Skeletal muscle tissue (tissue), 3 donors: ENCODE measurements at regions not wholly inside any gene's neighbourhood (a gene's known extent, or its start where the extent isn't known, plus 50 kb on each side); places are given as distances from the start of the nearest gene placed in this dataset.

Source experiments
- H3K27ac ChIP-seq: one replicate; pipeline ENCODE4 v1.7.0; 2013; ENCODE audit warnings: mild to moderate bottlenecking, low read depth, low read length, inconsistent platforms
- H3K27me3 ChIP-seq, 3 donors: one replicate each; pipeline ENCODE4 v1.7.0; 2013; ENCODE audit warnings: low read length in 3 of 3; ENCODE audit not compliant: control insufficient read depth in 3 of 3, insufficient read depth in 3 of 3
- H3K36me3 ChIP-seq, 3 donors: one replicate each; pipeline ENCODE4 v1.7.0; 2013; ENCODE audit warnings: low read length in 3 of 3; ENCODE audit not compliant: control insufficient read depth in 3 of 3, insufficient read depth in 3 of 3
- H3K4me1 ChIP-seq, 3 donors: one replicate each; pipeline ENCODE4 v1.7.0; 2013; ENCODE audit warnings: low read length in 3 of 3, mild to moderate bottlenecking in 3 of 3; ENCODE audit not compliant: control insufficient read depth in 3 of 3, insufficient read depth in 3 of 3
- H3K4me3 ChIP-seq, 3 donors: one replicate each; pipeline ENCODE4 v1.7.0; 2013; ENCODE audit warnings: low read length in 3 of 3
- H3K9ac ChIP-seq, 3 donors: one replicate each; pipeline ENCODE4 v1.7.0; 2013; ENCODE audit warnings: low read length in 3 of 3, mild to moderate bottlenecking in 3 of 3, moderate library complexity in 2 of 3, low read depth in 1 of 3
- H3K9me3 ChIP-seq, 3 donors: one replicate each; pipeline ENCODE4 v1.7.0; 2013; ENCODE audit warnings: low read length in 3 of 3; ENCODE audit not compliant: control insufficient read depth in 3 of 3
- donor health status: Osteomylitis.

DNA sequence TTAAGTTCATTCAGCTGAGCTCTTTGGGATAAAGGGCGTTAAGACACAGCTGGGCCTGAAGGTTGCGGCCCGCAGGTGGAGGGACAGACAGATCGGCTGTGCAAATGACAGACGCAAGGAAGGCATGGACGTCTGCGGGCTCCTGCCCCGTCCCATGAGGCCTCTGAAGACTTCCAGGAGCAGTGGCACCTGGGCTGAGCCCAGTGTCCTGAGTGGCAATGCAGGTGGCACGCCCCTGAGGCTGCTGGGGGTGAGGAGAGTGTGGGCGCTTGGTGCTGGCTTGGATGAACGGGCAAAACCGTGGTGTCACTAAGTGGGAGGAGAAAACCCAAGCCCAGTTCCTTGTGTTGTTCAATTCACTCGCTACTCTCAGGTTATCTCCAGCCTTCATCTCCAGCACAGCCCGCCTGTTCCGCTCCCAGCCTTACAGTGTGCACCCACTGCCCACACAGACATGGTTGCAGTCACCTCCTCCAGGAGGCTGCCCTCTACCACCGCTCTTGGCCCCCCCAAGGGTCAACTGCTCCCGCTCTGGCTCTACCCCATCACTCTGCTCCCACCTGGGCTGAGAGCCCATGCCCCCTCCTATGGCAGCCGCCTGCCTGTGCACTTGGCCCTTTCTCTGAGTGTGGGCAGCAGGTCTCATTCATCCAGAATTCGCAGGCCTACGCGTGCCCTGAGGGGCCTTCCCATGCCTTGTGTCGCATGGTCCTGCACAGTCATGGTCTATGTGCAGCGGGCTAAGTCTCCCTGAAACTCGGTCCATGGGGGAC lies 50.3 kb downstream of the PTGR3 start:
- H3K9me3 ChIP-seq: peaks cover 0 to 14% (median 0%) of the 10 kb centered on the region in 3 donors
- H3K9ac ChIP-seq: no peak overlapping the region
- no peak overlapping the region for H3K27ac ChIP-seq
- H3K4me3 ChIP-seq: no peak overlapping the region
- peaks cover 0 to 3% (median 0%) of the 10 kb centered on the region in 3 donors for H3K27me3 ChIP-seq
- peaks cover 15 to 18% (median 17%) of the 10 kb centered on the region in 3 donors for H3K4me1 ChIP-seq
- no peaks in the 10 kb centered on the region for H3K36me3 ChIP-seq

- peaks cover 0 to 3% (median 0%) of the 10 kb centered on the region in 3 donors for H3K27me3 ChIP-seq
- no peaks in the 10 kb centered on the region for H3K36me3 ChIP-seq
- H3K9ac ChIP-seq: no peak overlapping the region
- no peak overlapping the region for H3K27ac ChIP-seq
- H3K4me1 ChIP-seq: peaks cover 15 to 18% (median 17%) of the 10 kb centered on the region in 3 donors
- H3K9me3 ChIP-seq: peaks cover 0 to 14% (median 0%) of the 10 kb centered on the region in 3 donors
- no peak overlapping the region for H3K4me3 ChIP-seq
These were observed 51.1 kb downstream of the PTGR3 start for GRCh38 chr18:75157851-75158250.

DNA sequence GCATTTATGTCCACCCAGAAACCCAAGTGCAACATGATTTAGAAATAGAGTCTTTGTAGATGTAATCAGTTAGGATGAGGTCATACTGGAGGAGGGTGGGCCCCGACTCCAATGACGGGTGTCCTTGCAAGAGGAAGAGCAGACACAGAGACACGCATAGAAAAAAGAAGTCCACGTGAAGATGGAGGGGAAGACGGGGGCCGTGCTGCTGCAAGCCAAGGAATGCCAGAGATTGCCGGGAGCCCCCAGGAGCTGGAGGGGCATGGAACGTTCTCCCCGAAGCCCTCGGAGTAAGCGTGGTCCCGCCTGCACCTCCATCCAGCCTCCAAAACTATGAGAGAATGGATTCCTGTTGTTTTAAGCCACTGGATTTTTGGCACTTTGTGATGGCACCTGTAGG lies 51.6 kb downstream of the PTGR3 start:
- Histone ChIP-seq H3K9me3 (peaks cover 0 to 14% (median 0%) of the 10 kb centered on the region in 3 donors), H3K4me3 (no peak overlapping the region), H3K4me1 (peaks cover 13 to 17% (median 15%) of the 10 kb centered on the region in 3 donors), H3K36me3 (no peaks in the 10 kb centered on the region), H3K27me3 (peaks cover 0 to 3% (median 0%) of the 10 kb centered on the region in 3 donors), H3K9ac (no peak overlapping the region), H3K27ac (no peak overlapping the region)

DNA sequence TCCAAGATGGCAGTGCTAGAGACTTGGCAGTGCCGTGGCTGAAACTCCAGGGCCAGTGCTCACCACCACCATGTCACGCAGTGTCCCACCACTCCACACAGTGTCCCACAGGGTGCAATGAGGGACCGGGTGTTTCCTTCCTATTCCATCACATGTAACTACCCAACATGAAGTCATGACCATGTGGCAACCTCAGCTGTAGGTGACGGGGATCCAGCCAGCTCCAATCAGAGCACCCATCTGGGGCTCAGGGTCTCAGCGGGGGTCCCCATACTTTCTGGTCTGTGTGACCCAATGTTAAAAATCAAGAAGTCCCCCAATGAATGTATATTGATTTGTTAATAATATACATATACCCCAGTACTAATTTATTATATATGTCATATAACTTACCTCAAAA lies 52.1 kb downstream of the PTGR3 start:
- Histone ChIP-seq H3K27me3 (peaks cover 0 to 3% (median 0%) of the 10 kb centered on the region in 3 donors), H3K9me3 (peaks cover 0 to 14% (median 0%) of the 10 kb centered on the region in 3 donors), H3K9ac (no peak overlapping the region), H3K36me3 (no peaks in the 10 kb centered on the region), H3K4me1 (peaks cover 7 to 12% (median 9%) of the 10 kb centered on the region in 3 donors), H3K27ac (no peak overlapping the region), H3K4me3 (no peak overlapping the region)

DNA sequence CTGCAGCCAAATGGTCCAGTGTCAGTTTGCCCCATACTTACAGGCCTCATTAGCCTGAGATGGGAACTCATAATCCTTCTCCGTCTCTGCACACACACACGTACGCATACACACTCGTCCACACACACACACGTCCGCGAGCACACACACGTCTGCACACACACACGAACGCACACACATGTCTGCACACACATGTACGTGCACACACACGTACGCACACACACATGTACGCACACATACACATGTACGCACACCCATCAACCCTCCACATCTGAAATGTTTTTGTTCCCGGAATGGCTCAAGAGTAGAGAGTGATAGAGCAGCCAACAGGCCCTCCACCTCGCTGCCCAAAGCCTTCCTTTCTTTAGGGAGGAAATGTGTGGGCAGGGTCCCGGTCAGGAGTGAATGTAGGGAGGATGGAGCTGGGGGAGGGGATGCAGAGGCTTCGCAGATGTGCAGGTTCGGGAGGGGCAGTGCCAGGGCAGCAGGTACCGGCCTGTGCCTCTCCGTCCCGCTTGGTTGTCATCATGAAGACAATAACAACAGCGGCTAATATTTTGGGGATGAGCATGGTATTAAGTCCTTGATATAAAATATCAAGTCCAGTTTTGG lies 52.7 kb downstream of the PTGR3 start:
- Histone ChIP-seq H3K27me3 (peaks cover 0 to 3% (median 0%) of the 10 kb centered on the region in 3 donors), H3K4me1 (peaks cover 2 to 7% (median 6%) of the 10 kb centered on the region in 3 donors), H3K27ac (no peak overlapping the region), H3K9ac (no peak overlapping the region), H3K9me3 (peaks cover 0 to 14% (median 0%) of the 10 kb centered on the region in 3 donors), H3K36me3 (no peaks in the 10 kb centered on the region), H3K4me3 (no peak overlapping the region)

GRCh38 chr18:75154997-75155396 lies 53.9 kb downstream of the PTGR3 start:
- Histone ChIP-seq H3K9ac (no peak overlapping the region), H3K9me3 (peaks cover 0 to 14% (median 0%) of the 10 kb centered on the region in 3 donors), H3K36me3 (no peaks in the 10 kb centered on the region), H3K4me3 (no peak overlapping the region), H3K27ac (no peak overlapping the region), H3K27me3 (no peaks in the 10 kb centered on the region), H3K4me1 (no peaks in the 10 kb centered on the region)

GRCh38 chr18:75154259-75154658 lies 54.7 kb downstream of the PTGR3 start:
- H3K36me3 ChIP-seq: no peaks in the 10 kb centered on the region
- H3K27me3 ChIP-seq: no peaks in the 10 kb centered on the region
- H3K4me1 ChIP-seq: no peaks in the 10 kb centered on the region
- H3K4me3 ChIP-seq: no peak overlapping the region
- H3K27ac ChIP-seq: no peak overlapping the region
- peaks cover 0 to 14% (median 0%) of the 10 kb centered on the region in 3 donors for H3K9me3 ChIP-seq
- no peak overlapping the region for H3K9ac ChIP-seq

DNA sequence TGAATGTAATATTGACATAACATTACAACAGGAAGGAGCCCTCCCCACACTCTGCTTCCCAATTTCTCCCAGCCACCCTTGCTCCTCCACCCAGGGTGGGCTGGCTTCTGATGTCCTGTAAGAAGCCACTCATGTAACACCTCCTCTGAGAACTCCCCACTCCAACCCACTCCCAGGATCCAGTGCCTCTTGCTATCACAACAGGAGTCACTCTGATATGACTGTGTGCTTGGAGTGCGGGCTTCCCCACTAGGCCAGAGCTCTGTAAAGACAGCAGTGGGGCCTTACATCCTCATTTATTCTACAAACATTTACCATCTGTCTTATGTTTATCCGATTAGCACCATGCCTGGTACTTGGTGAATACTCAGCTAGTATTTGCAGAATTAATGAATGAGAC lies 65.1 kb downstream of the PTGR3 start:
- Histone ChIP-seq H3K27me3 (peaks cover 0 to 3% (median 0%) of the 10 kb centered on the region in 3 donors), H3K27ac (no peak overlapping the region), H3K9ac (no peak overlapping the region), H3K36me3 (no peaks in the 10 kb centered on the region), H3K4me3 (no peak overlapping the region), H3K9me3 (peaks cover 0 to 2% (median 0%) of the 10 kb centered on the region in 3 donors), H3K4me1 (no peaks in the 10 kb centered on the region)

- Histone ChIP-seq H3K27me3 (peaks cover 0 to 3% (median 0%) of the 10 kb centered on the region in 3 donors), H3K36me3 (no peaks in the 10 kb centered on the region), H3K4me3 (no peak overlapping the region), H3K27ac (no peak overlapping the region), H3K9me3 (peaks cover 0 to 2% (median 0%) of the 10 kb centered on the region in 3 donors), H3K4me1 (no peaks in the 10 kb centered on the region), H3K9ac (no peak overlapping the region)
These were observed 66.3 kb downstream of the PTGR3 start for GRCh38 chr18:75142677-75143076.

GRCh38 chr18:75141734-75142133 lies 67.2 kb downstream of the PTGR3 start:
- H3K9ac ChIP-seq: no peak overlapping the region
- H3K4me3 ChIP-seq: no peak overlapping the region
- no peak overlapping the region for H3K27ac ChIP-seq
- H3K36me3 ChIP-seq: no peaks in the 10 kb centered on the region
- no peaks in the 10 kb centered on the region for H3K9me3 ChIP-seq
- peaks cover 0 to 3% (median 0%) of the 10 kb centered on the region in 3 donors for H3K27me3 ChIP-seq
- no peaks in the 10 kb centered on the region for H3K4me1 ChIP-seq
